Choroid plexus epithelial cell (primary cell): ENCODE measurements at regions not wholly inside any gene's neighbourhood (a gene's known extent, or its start where the extent isn't known, plus 50 kb on each side); places are given as distances from the start of the nearest gene placed in this dataset.

Experiments used
- DNase-seq: peaks from one replicate; pipeline ENCODE4 v3.0.0-alpha.2; 2010; ENCODE audit warnings: low read depth
- H3K4me3 ChIP-seq: 2 replicates; pipeline ENCODE4 v1.5.1; 2011; ENCODE audit warnings: low read depth, mild to moderate bottlenecking, control low read depth, low read length, moderate library complexity
- TF ChIP-seq, protein P1 (sequence below): conservative IDR thresholded peaks from 2 replicates; pipeline ENCODE4 v1.5.1; 2011; ENCODE audit warnings: low read depth, mild to moderate bottlenecking, control low read depth, inconsistent platforms, low read length, moderate library complexity

GRCh38 chrX:111013778-111014455 lies 82.1 kb upstream of the PAK3 start:
- no peak for DNase-seq
- TF ChIP-seq, protein P1, sequence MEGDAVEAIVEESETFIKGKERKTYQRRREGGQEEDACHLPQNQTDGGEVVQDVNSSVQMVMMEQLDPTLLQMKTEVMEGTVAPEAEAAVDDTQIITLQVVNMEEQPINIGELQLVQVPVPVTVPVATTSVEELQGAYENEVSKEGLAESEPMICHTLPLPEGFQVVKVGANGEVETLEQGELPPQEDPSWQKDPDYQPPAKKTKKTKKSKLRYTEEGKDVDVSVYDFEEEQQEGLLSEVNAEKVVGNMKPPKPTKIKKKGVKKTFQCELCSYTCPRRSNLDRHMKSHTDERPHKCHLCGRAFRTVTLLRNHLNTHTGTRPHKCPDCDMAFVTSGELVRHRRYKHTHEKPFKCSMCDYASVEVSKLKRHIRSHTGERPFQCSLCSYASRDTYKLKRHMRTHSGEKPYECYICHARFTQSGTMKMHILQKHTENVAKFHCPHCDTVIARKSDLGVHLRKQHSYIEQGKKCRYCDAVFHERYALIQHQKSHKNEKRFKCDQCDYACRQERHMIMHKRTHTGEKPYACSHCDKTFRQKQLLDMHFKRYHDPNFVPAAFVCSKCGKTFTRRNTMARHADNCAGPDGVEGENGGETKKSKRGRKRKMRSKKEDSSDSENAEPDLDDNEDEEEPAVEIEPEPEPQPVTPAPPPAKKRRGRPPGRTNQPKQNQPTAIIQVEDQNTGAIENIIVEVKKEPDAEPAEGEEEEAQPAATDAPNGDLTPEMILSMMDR, result no peak
- H3K4me3 ChIP-seq, result no peak overlapping the region

- no peak overlapping the region for H3K4me3 ChIP-seq
- TF ChIP-seq, protein P1, result no peak
- DNase-seq, result no peak
These were observed 85.9 kb upstream of the PAK3 start for GRCh38 chrX:111010111-111010510.

DNA sequence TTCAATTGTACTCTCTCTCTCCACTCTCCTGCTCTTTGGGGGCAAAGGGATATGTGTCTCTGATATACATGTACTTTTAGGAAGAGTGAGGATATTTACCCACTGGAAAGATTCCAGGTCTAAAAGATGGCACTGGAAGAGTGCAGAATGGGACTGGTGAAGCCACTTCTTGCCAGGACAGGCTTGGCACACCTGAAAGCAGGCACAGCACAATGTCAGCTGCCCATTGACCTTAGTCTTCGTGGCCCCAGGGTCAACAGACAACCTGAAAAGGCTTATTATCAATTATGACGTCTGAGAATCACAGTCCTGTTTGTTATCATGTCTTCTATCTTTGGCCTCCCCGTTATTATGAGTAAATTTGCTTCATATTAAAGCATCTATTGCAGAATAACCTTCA lies 86.7 kb upstream of the PAK3 start:
- TF ChIP-seq, protein P1, result no peak
- DNase-seq, result no peak
- no peak overlapping the region for H3K4me3 ChIP-seq

- no peak for DNase-seq
- TF ChIP-seq, protein P1, result no peak
These were observed 87.9 kb upstream of the PAK3 start for GRCh38 chrX:111008126-111008525.

DNA sequence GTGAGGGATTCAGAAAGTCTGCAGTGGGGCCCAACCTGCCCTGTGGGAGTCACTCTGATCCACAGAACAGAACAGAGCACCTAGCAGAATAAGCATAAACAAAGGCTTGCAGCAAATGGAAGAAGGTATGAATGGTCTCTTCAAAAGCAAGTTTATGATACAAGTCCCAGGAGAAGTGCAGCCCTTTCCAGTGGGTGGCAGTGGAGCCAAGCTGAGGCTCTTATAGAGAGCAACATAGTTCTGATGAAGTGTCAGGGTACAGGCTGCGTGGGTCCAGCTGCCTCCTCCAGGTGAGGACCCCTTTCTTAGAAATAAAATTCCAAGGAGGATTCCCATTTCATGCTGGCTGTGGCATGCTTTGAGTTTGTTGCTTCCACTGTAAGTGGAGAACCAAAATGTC lies 88.8 kb upstream of the PAK3 start:
- no peak for DNase-seq
- TF ChIP-seq, protein P1, result no peak
- no peak overlapping the region for H3K4me3 ChIP-seq

More at GRCh38 chrX:111008126-111008525, 87.9 kb upstream of the PAK3 start:
- H3K4me3 ChIP-seq, result no peak overlapping the region

DNA sequence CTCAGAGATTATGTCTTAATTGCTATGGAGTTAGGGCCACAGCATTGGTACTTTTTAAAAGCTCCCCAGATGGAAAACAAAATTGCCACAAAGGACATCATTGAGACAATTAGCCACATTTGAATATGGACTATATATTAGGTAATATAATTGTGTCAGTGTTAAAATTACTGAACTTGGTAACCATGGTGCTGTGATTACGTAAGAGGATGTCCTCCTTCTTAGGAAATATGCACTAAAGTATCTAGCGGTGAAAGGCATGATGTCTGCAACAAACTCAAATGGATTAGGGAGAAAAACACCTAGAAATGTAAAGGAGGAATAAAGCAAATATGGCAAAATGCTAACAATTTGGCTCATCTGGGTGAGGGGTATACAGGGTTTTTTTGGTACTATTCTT lies 89.9 kb upstream of the PAK3 start:
- DNase-seq, result no peak
- H3K4me3 ChIP-seq, result no peak overlapping the region
- TF ChIP-seq, protein P1, result no peak

- no peak overlapping the region for H3K4me3 ChIP-seq
- DNase-seq, result no peak
- TF ChIP-seq, protein P1, result no peak
These were observed 90.8 kb upstream of the PAK3 start for GRCh38 chrX:111005166-111005565.
